Fibroblast of pulmonary artery (primary cell): ENCODE measurements at regions not wholly inside any gene's neighbourhood (a gene's known extent, or its start where the extent isn't known, plus 50 kb on each side); places are given as distances from the start of the nearest gene placed in this dataset.

Source experiments
- DNase-seq: peaks from one replicate; pipeline ENCODE4 v3.0.0-alpha.2; 2010; ENCODE audit warnings: low read depth
- H3K4me3 ChIP-seq: replicated peaks from 2 replicates; pipeline ENCODE4 v1.5.1; 2011; ENCODE audit warnings: low read depth, mild to moderate bottlenecking, control low read depth, low read length, moderate library complexity
- TF ChIP-seq, protein P1 (sequence below): IDR thresholded peaks from 2 replicates; pipeline ENCODE4 v1.5.1; 2011; ENCODE audit warnings: mild to moderate bottlenecking, control low read depth, low read length, inconsistent platforms; ENCODE audit errors: missing control alignments

DNA sequence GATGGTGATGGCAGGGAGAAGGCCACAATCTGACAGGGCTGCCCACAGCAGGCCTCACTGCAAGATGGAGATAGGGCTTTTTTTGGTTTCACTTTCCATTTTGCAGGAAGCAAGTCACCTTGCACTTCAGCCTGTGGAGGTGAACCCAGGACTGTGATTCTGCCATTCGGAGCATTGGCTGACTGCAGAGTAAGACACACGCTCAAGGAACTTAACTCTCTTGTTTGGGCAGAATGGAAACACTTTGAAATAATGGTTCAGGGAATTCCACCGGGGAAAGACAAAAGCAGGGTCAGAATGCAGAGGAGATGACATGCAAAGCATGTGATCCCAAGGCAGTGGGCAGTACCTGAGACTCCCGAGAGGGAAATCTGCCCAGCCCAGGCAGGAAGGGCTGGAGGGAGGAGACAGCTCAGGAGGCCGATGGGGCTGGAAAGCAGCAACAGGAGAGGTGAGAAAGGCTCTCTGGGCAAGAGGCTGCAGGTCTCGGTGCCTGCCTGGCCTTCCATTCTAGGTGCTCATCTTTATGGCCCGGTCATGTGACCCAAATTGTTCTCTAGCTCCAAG is 58.7 kb upstream of the PRMT8 start:
- TF ChIP-seq, protein P1, sequence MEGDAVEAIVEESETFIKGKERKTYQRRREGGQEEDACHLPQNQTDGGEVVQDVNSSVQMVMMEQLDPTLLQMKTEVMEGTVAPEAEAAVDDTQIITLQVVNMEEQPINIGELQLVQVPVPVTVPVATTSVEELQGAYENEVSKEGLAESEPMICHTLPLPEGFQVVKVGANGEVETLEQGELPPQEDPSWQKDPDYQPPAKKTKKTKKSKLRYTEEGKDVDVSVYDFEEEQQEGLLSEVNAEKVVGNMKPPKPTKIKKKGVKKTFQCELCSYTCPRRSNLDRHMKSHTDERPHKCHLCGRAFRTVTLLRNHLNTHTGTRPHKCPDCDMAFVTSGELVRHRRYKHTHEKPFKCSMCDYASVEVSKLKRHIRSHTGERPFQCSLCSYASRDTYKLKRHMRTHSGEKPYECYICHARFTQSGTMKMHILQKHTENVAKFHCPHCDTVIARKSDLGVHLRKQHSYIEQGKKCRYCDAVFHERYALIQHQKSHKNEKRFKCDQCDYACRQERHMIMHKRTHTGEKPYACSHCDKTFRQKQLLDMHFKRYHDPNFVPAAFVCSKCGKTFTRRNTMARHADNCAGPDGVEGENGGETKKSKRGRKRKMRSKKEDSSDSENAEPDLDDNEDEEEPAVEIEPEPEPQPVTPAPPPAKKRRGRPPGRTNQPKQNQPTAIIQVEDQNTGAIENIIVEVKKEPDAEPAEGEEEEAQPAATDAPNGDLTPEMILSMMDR = no peak
- peak; percentile 2 for DNase-seq

DNA sequence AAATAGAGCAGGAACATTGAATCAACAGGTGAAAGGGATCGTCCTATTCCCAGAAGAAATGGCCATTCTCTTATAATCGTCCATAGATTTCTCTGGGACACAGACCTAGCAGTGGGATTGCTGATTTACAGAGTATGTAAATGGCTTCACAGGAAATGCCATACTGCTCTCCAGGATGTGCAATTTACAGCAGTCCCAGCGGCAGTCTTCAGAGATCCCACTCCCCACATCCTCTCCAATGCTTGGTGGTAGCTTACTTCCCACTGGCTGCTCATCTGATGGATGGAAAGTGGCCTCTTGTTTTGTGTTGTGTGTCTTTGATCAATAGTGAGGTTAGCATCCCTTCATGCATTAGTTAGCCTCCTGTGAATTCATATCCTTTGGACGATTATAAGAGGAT is 58.1 kb upstream of the PRMT8 start:
- TF ChIP-seq, protein P1 = no peak
- no peak overlapping the region for H3K4me3 ChIP-seq
- DNase-seq = no peak

More for the DNA sequence above, 58.7 kb upstream of the PRMT8 start:
- no peak overlapping the region for H3K4me3 ChIP-seq

DNA sequence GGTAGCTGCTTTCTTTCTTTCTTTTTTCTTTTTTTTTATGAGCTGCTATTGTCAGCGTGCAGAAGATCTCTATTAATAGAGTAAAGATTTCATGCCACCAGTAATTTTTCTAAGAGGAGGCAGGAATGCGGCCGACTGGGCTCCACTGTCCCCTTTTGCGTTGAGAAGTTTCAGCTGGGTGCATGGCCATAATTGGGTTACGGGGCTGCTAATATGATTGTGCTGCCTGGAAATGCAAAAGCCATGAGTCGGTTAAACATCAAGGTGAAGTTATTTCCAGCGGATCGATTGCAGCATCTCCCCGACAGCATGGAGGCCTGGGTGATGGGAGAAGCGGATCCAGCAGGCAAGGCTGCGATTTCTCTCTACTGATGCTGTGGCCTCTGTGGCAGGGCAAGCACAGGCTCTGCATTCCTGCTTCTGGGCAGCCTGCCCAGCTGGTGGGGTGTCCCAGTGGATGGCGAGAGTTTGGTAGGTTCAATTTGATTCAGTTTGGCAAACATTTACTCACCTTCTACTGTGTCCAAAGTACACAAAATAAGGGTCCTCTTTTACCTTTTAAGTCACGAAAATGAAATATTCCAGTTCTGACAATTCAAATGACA is 54.4 kb upstream of the PRMT8 start:
- TF ChIP-seq, protein P1 = no peak
- no peak overlapping the region for H3K4me3 ChIP-seq
- no peak for DNase-seq

DNA sequence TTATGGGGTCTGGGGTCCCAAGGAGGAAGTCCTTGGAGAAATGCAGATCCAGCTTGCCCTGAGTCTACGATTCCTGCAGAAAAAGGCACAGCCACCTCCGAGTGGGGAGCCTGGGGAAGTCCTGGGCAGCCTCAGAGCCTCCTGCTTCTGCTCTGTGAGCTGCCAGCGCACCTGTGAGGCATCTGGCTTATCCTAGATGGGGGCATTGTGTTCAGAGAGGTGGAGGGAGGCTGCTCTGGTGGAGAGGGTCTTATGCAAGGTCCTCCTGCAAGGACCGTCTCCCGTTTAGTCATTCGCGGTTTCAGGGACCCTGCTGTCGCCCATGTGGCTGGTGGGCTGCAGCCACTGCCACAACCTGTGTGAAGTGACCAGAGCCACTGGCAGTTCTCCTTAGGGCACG is 53.0 kb upstream of the PRMT8 start:
- no peak for DNase-seq
- H3K4me3 ChIP-seq = no peak overlapping the region
- TF ChIP-seq, protein P1 = no peak

DNA sequence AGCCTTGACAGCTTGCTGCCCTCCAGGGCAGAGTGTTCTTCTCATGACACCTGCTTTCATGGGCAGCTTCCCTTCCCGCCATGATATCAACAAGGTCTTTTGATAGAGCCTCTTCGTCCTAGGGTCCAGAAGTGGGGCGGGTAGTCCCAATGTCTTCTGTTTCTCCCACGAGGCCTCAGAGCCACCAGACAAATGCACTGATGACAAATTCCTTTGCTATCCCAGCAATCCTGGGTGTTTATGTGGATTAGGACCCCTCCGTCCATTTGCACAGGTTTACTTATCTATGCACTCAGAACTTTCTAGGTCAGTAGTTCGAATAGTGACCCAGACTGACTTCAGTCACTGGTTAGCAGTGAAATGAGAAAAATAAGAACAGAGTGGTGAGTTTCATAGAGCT is 52.6 kb upstream of the PRMT8 start:
- TF ChIP-seq, protein P1 = no peak
- H3K4me3 ChIP-seq = no peak overlapping the region
- DNase-seq = no peak
